ENCODE measurements at regions not wholly inside any gene's neighbourhood (a gene's known extent, or its start where the extent isn't known, plus 50 kb on each side); places are given as distances from the start of the nearest gene placed in this dataset.

DNA sequence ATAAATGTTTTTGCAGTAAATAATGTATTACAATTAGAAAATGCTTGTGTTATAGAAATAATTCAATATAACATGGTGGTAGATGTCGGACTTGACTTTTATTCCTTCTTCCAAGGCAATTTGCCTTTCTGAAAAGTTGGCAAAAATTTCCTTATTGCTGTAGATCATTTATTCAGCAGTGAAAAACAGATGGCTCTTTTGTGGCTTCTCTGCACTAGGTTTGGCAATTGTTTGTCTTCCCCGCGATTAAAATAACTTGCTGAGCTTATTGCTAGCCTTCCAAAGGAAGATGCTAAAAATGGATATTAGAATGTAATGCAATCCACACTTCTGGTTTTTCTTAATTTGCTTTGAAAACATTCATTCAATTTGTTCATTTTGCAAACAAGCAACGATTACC, 1977.9 kb upstream of the ADGRL3 start:
- TF ChIP-seq, protein P1, sequence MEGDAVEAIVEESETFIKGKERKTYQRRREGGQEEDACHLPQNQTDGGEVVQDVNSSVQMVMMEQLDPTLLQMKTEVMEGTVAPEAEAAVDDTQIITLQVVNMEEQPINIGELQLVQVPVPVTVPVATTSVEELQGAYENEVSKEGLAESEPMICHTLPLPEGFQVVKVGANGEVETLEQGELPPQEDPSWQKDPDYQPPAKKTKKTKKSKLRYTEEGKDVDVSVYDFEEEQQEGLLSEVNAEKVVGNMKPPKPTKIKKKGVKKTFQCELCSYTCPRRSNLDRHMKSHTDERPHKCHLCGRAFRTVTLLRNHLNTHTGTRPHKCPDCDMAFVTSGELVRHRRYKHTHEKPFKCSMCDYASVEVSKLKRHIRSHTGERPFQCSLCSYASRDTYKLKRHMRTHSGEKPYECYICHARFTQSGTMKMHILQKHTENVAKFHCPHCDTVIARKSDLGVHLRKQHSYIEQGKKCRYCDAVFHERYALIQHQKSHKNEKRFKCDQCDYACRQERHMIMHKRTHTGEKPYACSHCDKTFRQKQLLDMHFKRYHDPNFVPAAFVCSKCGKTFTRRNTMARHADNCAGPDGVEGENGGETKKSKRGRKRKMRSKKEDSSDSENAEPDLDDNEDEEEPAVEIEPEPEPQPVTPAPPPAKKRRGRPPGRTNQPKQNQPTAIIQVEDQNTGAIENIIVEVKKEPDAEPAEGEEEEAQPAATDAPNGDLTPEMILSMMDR (IDR thresholded peaks at IDR 0.05), result no peak
- TF ChIP-seq POLR2A (IDR thresholded peaks at IDR 0.05), result no peak

Data from lower leg skin (tissue), 3 donors.